NB4 (cell line): ENCODE measurements at regions not wholly inside any gene's neighbourhood (a gene's known extent, or its start where the extent isn't known, plus 50 kb on each side); places are given as distances from the start of the nearest gene placed in this dataset.

Source experiments
- DNase-seq: peaks from one replicate; pipeline ENCODE4 v3.0.0; 2010; ENCODE audit warnings: low read depth
- H3K4me3 ChIP-seq: one replicate; pipeline ENCODE4 v1.5.1; 2011; ENCODE audit warnings: mild to moderate bottlenecking, low read depth, low read length, moderate library complexity
- CTCF ChIP-seq: IDR thresholded peaks from one replicate; pipeline ENCODE4 v1.5.1; 2012; ENCODE audit warnings: low read depth, low read length
- MYC ChIP-seq: IDR thresholded peaks from 2 replicates; pipeline ENCODE4 v1.6.1; 2011; ENCODE audit warnings: low read depth, low read length
- POLR2A ChIP-seq: IDR thresholded peaks from 2 replicates; pipeline ENCODE4 v1.6.1; 2011; ENCODE audit warnings: mild to moderate bottlenecking; ENCODE audit not compliant: insufficient read length; ENCODE audit errors: extremely low read depth
- TF ChIP-seq, protein P1 (sequence below): IDR thresholded peaks from 2 replicates; pipeline ENCODE4 v1.6.1; 2011; ENCODE audit warnings: low read depth, low read length

DNA sequence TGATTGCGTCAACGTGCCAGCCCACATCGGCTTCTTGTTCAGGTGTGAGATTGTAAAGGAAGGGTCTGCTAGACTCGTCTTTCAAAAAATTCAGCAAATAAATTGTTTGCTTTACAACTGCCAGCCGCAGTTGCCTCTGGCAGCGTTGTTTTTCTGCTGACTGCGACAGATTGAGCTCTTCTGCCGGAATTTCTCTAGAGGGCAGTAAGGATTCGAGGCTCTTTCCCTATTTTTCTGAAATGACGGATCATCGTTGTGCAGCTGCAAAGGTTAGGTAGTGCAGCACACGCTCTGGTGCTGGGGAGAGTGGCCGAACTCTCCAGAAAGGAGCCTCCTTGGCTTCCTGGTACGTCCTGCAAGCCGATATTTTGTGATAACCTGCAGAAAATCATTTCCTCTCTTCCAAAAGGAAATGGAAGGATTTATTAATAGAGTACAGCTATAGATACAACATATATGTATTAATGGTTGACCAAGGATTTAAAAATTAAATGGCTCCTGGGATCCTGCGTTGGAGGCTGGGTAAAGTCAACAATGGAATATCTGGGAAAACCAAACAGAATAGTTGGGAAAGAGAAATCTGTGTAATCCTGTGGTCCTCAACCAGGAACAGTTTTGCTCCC lies 121.9 kb upstream of the ZFP64 start:
- H3K4me3 ChIP-seq: no peak overlapping the region
- no peak for TF ChIP-seq MYC
- no peak for DNase-seq

- TF ChIP-seq CTCF: peak; percentile 77
- TF ChIP-seq, protein P1, sequence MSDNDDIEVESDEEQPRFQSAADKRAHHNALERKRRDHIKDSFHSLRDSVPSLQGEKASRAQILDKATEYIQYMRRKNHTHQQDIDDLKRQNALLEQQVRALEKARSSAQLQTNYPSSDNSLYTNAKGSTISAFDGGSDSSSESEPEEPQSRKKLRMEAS: peak; percentile 87
- 0 out of 2 replicates have a peak, but pooled peaks have one; percentile 27 for TF ChIP-seq MYC
- TF ChIP-seq POLR2A: no peak
- no peak overlapping the region for H3K4me3 ChIP-seq
- DNase-seq: peak; percentile 67
Observed at GRCh38 chr20:52312132-52312729, 120.7 kb upstream of the ZFP64 start.

DNA sequence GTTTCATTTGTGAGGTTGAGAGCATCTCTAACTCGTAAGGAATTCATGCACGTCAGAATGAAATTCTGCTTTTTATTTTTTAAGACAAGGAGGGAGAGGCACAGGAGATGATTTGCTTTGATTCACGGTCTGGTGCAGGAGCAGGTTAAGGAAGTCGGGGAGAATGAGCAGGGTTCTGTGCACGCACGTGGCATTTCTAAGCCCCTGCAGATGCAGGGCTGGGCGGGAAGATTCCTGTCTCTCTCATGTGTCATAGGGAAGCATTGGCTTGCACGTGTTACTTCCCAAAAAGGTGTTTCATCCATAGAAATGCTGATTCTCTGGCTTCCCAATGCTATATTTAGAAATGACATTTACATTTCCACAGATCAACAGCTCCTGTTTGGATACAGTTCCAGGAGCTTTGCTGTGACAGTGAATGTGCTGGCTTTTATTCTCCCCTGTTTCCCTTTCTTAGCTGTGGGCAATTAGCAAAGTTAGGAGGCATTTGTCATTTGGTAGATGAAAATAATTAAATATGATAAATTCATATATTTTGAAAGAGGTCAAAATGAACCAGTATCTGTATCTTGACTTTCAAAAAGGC lies 119.7 kb upstream of the ZFP64 start:
- DNase-seq: no peak
- H3K4me3 ChIP-seq: no peak overlapping the region
- TF ChIP-seq POLR2A (no peak), MYC (no peak), CTCF (no peak)
- TF ChIP-seq, protein P1: no peak

DNA sequence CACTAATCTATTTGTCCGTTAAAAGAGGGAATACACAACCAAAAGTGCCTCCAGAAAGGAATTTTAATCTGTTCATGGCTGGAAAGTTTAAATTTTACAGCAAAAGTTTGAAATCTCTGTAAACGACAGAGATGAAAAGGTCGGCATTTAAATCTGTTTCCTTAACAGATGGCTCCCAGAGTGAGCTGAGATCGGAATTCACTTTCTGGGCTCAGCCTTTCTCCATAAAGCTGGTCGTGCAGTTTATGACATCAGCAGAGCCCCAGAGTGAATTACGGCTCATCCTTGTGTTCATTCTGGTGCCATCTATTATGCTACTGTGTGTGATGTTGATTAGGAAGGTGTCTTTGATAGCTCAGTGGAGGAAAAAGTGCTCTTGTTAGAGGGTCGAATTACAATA lies 117.6 kb upstream of the ZFP64 start:
- no peak overlapping the region for H3K4me3 ChIP-seq
- no peak for DNase-seq
- TF ChIP-seq CTCF: no peak
- TF ChIP-seq, protein P1: no peak
- no peak for TF ChIP-seq MYC
- no peak for TF ChIP-seq POLR2A

DNA sequence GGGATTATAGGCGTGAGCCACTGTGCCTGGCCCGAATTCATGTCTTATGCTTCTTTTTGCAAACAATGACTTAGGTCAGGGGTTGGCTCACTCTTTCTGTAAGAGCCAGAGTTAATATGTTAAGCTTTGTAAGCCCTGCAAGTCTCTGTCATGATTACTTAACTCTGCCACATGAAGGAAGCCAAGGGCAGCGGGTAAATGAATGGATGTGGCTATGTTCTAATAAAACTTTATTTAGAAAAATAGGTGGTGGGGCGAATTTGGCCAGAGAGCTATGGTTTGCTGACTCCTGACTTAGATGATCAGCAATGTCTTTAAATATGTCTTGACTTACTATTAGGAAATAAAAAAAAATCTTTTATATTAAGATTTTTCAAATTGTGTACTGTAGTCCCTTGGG lies 114.9 kb upstream of the ZFP64 start:
- no peak for DNase-seq
- TF ChIP-seq CTCF (no peak), POLR2A (no peak), MYC (no peak)
- TF ChIP-seq, protein P1: no peak
- H3K4me3 ChIP-seq: no peak overlapping the region

- DNase-seq: no peak
- TF ChIP-seq, protein P1: no peak
- no peak for TF ChIP-seq MYC
- H3K4me3 ChIP-seq: no peak overlapping the region
Observed at GRCh38 chr20:52305858-52306257, 114.3 kb upstream of the ZFP64 start.
